ENCODE measurements at regions not wholly inside any gene's neighbourhood (a gene's known extent, or its start where the extent isn't known, plus 50 kb on each side); places are given as distances from the start of the nearest gene placed in this dataset.

- H3K27me3 ChIP-seq (ENCODE audit: insufficient read depth): no peaks in the 10 kb centered on the region
- H3F3A ChIP-seq (replicated peaks; ENCODE audit: low read depth): no peaks in the 10 kb centered on the region
- H3K9me2 ChIP-seq (ENCODE audit: insufficient read depth): no peaks in the 10 kb centered on the region
- H4K20me1 ChIP-seq (replicated peaks; ENCODE audit: insufficient read depth): no peaks in the 10 kb centered on the region
- peaks cover 17% of the 10 kb centered on the region for H3K4me1 ChIP-seq (ENCODE audit: insufficient read depth)
- no peaks in the 10 kb centered on the region for H3K9me3 Mint-ChIP-seq
- no peaks in the 10 kb centered on the region for H3K36me3 Mint-ChIP-seq (ENCODE audit: low read depth)
- ATAC-seq (no peak), DNase-seq (ENCODE audit: low spot score) (no peak)
- H3K27me3 Mint-ChIP-seq (ENCODE audit: insufficient read depth, low read depth, poor library complexity): no peaks in the 10 kb centered on the region
- H3K4me2 ChIP-seq: no peak overlapping the region
- no peaks in the 10 kb centered on the region for H3K79me2 ChIP-seq (replicated peaks; ENCODE audit: insufficient read depth)
- H3K36me3 ChIP-seq (ENCODE audit: insufficient read depth): no peaks in the 10 kb centered on the region
- H2AFZ ChIP-seq: no peak overlapping the region
- TF ChIP-seq ETS1 (IDR thresholded peaks at IDR 0.05) (no peak), POLR2AphosphoS5 (IDR thresholded peaks at IDR 0.05; ENCODE audit: low read depth) (no peak), STAT1 (IDR thresholded peaks at IDR 0.05; ENCODE audit: unreplicated experiment) (no peak), ZNF462 (CRISPR knock-in tag; IDR thresholded peaks at IDR 0.05) (no peak), REST (IDR thresholded peaks at IDR 0.05; ENCODE audit: unreplicated experiment) (no peak)
- H3K27ac ChIP-seq (ENCODE audit: low read depth): no peak overlapping the region
- H3K4me3 Mint-ChIP-seq: no peak overlapping the region
- peaks cover 26% of the 10 kb centered on the region for H3K4me1 Mint-ChIP-seq
- H3K4me3 ChIP-seq: no peak overlapping the region
- no peak overlapping the region for H3K27ac Mint-ChIP-seq
These were observed 97.6 kb upstream of the ZNF804B start for GRCh38 chr7:88661921-88662320.
